ENCODE measurements at regions not wholly inside any gene's neighbourhood (a gene's known extent, or its start where the extent isn't known, plus 50 kb on each side); places are given as distances from the start of the nearest gene placed in this dataset.
"Not testable (repeated sequence)": the region's sequence is repeated elsewhere in the genome, so short reads cannot be mapped to it uniquely, and the experiment has no call there.

DNA sequence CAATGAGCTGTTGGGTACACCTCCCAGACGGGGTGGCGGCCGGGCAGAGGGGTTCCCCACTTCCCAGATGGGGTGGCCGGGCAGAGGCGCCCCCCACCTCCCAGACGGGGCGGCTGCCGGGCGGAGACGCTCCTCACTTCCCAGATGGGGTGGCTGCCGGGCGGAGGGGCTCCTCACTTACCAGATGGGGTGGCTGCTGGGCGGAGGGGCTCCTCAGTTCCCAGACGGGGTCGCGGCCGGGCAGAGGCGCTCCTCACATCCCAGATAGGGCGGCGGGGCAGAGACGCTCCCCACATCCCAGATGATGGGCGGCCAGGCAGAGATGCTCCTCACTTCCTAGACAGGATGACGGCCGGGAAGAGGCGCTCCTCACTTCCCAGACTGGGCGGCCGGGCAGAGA lies 185.1 kb downstream of the UTRN start:
- FAIRE-seq; DNase-seq (ENCODE audit: insufficient read length, low spot score): not testable (repeated sequence)

DNA sequence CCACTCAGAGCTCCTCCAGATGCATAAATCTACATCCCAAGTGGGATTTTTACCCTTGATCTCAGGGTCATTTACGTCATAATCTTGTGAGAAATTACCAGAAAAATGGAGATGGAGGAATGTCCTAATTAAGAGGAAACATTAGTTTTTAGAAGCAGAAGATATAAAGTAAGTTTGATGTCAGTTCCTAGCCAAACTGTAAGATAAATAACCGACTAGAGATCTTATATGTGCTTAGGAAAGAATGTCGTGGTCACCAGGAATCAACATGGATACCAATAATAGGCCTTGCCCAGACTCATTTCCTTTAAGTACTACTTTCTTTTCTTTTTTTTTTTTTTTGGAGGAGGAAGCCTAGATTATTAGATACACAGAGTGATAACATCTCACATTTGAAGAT lies 186.9 kb downstream of the UTRN start:
- no peak for FAIRE-seq

DNA sequence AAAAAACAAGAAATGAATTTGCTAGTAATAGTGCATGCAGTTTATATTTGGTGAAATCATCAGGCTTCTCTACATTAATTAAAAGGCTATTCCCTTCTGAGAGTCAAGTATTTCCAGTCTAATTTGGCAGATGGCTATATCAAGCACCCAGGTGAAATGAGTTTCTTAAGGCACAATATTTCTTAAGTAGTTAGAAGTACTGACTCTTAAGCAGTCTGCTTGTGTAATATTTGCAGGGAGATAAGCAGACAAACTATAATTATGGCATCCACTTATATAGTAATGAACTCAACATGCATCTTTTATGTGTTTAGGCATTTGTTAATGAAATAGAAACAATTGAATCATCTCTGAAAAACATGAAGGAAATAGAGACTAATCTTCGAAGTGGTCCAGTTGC lies 189.2 kb downstream of the UTRN start:
- DNase-seq (ENCODE audit: insufficient read length, low spot score), result no peak
- FAIRE-seq, result no peak

More for the DNA sequence above, 186.9 kb downstream of the UTRN start:
- no peak for DNase-seq (ENCODE audit: insufficient read length, low spot score)

DNA sequence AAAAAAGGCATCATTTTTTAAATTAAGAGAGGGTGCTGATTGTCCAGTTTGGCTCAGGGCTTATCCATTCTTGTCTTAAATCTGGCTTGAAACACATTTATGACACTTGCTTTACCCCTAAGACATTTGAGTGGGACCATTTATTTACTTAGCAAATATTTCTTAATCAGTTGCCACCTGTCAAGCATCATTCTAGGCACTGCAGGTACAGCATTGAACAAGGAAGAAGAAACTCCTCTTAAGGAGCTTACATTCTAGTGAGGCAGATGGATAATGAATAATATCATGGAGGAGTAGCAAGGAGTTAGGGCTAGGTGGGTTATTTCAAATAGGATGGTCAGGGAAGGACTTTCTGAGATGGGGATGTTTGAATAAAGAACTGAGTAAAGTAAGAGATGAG lies 189.8 kb downstream of the UTRN start:
- DNase-seq (ENCODE audit: insufficient read length, low spot score), result no peak

DNA sequence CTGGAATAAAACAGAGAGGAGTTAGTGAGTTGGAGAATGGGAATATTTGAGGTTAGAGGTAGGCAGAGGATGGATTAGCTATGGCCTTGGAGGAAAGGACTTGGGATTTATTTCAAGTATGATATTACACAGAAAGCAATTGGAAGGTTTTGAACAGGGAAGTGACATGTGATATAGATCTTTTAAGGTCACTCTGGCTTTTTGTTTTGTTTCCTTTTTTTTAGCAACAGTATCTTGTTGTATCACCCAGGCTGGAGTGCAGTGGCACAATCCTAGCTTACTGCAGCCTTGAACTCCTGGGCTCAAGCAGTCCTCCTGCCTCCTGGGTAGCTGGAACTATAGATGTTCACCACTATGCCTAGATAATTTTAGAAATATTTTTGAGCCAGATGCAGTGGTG lies 190.3 kb downstream of the UTRN start:
- no peak for FAIRE-seq
- no peak for DNase-seq (ENCODE audit: insufficient read length, low spot score)

More for the DNA sequence above, 189.8 kb downstream of the UTRN start:
- no peak for FAIRE-seq

- FAIRE-seq, result no peak
- no peak for DNase-seq (ENCODE audit: insufficient read length, low spot score)
Measured at GRCh38 chr6:144476286-144476685, 191.2 kb downstream of the UTRN start.

DNA sequence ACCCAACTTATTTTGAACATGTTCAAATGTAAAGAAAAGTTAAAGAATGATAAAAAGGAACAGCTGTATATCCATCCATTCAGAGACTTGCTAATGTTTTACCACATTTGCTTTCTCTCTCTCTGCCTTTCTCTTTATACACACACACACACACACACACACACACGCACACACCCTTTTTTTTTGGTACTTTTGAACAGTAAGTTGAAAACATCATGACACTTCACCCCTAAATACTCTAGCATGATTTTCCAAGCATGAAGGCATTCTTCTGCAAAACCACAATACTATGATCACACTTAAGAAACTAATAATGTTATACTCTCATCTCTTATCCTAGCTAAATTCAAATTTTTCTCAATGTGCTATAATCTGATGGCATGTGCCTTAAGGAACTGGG lies 192.3 kb downstream of the UTRN start:
- FAIRE-seq (no peak), DNase-seq (ENCODE audit: insufficient read length, low spot score) (no peak)

DNA sequence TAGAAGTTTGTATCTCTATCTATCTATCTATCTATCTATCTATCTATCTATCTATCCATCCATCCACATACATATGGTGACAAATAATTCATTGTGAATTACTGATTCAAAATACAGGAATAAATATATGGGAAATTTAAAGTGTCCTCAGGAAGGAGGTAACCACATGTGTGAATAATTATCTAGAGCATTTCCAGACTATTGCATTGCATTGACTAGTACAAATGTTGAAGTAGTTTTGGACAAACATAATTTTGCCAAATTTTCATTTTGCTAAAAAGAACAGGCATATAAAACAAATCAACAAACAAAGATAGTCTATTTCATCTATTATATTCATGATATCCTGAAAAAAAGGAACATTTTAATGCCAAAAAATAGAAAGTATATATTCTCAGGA lies 192.7 kb downstream of the UTRN start:
- DNase-seq (ENCODE audit: insufficient read length, low spot score) (no peak), FAIRE-seq (no peak)

DNA sequence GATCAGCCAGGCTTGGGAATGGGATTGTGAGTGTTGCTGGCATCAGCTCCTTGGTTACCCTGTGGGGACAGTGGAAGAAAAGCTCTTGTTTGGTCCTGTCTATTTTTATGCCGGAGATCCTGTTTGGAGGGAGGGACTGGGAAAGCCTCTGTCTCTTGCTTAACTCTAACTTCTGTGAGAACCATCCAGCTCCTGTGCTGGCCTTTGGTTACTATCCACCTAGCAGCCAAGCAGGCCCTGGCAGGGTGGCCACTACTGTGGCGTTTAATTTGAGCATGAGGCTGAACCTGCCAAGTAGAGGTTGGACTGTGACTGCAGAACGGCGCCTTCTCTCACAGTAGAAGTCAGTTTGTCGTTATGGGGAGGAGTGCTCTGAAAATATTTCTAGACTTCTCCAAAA lies 193.3 kb downstream of the UTRN start:
- no peak for FAIRE-seq
- DNase-seq (ENCODE audit: insufficient read length, low spot score), result no peak

DNA sequence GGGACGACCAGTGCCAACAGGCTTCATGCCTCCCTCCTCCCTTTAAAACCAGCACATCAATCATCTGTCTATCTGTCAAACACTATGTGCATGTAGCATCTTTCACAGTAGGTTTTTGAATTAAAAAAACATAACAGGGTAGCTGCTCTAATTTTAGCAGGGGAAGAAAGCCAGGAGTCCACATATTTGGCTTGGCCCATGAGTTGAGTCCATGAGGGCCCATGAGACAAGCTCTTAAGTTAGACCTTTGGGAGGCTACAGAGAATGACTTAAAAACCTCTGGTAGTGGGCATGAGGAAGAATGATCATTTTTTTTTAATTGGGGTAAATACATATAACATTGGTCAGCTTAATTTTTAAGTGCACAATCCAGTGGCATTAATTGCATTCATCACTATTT lies 194.9 kb downstream of the UTRN start:
- FAIRE-seq (no peak), DNase-seq (ENCODE audit: insufficient read length, low spot score) (no peak)

- FAIRE-seq (no peak), DNase-seq (ENCODE audit: insufficient read length, low spot score) (no peak)
Measured at GRCh38 chr6:144480473-144480872, 195.3 kb downstream of the UTRN start.

GRCh38 chr6:144481527-144481926 lies 196.4 kb downstream of the UTRN start:
- FAIRE-seq, result no peak
- no peak for DNase-seq (ENCODE audit: insufficient read length, low spot score)

- FAIRE-seq, result peak; percentile 72
- peak; percentile 68 for DNase-seq (ENCODE audit: insufficient read length, low spot score)
Measured at GRCh38 chr6:144482142-144482541, 197.0 kb downstream of the UTRN start.

DNA sequence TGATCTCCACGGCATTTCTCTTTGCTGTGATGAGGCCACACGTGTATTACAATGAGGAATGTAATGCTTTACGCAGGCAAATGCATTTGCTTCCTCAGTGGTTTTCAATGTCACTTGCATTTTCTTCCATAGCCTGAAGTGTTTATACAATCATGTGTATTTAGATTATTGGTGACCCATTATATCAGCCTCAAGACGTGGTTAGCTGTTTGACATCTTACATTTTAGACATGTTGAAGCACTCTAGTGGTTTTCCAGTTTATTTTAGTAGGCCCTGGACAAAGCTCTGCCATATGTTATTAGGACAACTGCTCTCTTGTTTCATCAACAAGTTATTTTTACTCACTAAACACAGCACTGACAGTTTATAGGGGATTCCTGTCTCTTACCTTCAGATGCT lies 200.4 kb downstream of the UTRN start:
- FAIRE-seq (no peak), DNase-seq (ENCODE audit: insufficient read length, low spot score) (no peak)

- no peak for FAIRE-seq
Measured at GRCh38 chr6:144488590-144488989, 203.5 kb downstream of the UTRN start.

DNA sequence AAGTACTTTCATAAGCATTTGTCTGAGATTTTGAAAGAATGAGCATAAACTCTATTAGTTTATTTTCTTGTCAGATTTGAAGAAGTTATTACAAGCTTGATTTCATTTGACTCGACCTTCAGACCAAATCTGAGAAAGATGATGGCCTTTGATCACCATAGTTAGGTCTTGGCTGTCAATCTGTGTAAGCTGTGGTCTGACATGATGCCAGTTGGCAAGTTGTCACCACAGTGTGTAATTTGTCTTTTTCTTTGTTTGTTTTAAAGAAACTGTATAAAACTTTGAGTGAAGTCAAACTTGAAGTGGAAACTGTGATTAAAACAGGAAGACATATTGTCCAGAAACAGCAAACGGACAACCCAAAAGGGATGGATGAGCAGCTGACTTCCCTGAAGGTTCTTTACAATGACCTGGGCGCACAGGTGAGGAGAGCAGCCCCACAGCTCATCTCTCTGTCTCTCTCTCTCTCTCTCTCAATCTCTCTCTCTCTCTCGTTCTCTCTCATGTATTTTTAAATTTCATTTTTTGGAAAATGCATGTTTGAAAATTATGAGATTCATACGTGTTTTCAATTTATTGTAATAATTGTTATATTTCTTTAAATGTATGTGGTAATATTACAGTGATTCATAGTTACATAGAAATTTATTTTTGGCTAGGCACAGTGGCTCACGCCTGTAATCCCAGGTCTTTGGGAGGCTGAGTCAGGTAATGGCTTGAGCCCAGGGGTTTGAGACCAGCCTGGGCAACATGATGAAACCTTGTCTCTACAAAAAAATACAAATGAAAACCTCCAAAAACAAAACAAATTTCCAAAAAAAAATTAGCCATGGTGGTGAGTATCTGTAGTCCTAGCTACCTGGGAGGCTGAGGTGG lies 208.1 kb downstream of the UTRN start:
- DNase-seq (ENCODE audit: insufficient read length, low spot score) (no peak), FAIRE-seq (no peak)

More at GRCh38 chr6:144488590-144488989, 203.5 kb downstream of the UTRN start:
- no peak for DNase-seq (ENCODE audit: insufficient read length, low spot score)

DNA sequence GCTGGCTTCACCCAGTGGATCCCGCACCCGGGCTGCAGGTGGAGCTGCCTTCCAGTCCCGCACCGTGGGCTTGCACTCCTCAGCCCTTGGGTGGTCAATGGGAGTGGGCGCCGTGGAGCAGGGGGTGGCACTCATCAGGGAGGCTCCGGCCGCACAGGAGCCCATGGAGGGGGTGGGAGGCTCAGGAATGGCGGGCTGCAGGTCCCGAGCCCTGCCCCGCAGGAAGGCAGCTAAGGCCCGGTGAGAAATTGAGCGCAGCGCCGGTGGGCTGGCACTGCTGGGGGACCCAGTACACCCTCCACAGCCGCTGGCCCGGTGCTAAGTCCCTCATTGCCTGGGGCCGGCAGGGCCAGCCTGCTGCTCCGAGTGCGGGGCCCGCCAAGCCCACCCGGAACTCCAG lies 209.9 kb downstream of the UTRN start:
- DNase-seq (ENCODE audit: insufficient read length, low spot score); FAIRE-seq: not testable (repeated sequence)

- DNase-seq (ENCODE audit: insufficient read length, low spot score), result no peak
- FAIRE-seq, result no peak
Measured at GRCh38 chr6:144497650-144498049, 212.5 kb downstream of the UTRN start.

GRCh38 chr6:144500892-144501291 lies 215.8 kb downstream of the UTRN start:
- FAIRE-seq (no peak), DNase-seq (ENCODE audit: insufficient read length, low spot score) (no peak)

DNA sequence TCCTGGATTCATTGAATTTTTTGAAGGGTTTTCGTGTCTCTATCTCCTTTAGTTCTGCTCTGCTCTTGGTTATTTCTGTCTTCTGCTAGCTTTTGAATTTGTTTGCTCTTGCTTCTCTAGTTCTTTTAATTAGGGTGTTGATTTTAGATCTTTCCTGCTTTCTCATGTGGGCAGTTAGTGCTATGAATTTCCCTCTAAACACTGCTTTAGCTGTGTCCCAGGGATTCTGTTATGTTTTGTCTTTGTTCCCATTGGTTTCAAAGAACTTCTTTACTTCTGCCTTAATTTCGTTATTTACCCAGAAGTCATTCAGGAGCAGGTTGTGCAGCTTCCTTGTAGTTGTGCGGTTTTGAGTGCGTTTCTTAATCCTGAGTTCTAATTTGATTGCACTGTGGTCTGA lies 220.1 kb downstream of the UTRN start:
- DNase-seq (ENCODE audit: insufficient read length, low spot score); FAIRE-seq: not testable (repeated sequence)

DNA sequence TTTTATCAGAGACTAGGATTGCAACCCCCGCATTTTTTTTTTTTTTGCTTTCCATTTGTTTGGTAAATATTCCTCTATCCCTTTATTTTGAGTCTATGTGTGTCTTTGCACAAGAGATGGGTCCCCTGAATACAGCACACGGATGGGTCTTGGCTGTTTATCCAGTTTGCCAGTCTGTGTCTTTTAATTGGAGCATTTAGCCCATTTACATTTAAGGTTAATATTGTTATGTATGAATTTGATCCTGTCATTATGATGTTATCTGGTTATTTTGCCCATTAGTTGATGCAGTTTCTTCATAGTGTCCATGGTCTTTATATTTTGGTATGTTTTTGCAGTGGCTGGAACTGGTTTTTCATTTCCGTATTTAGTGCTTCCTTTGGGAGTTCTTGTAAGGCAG lies 220.9 kb downstream of the UTRN start:
- FAIRE-seq; DNase-seq (ENCODE audit: insufficient read length, low spot score): not testable (repeated sequence)

DNA sequence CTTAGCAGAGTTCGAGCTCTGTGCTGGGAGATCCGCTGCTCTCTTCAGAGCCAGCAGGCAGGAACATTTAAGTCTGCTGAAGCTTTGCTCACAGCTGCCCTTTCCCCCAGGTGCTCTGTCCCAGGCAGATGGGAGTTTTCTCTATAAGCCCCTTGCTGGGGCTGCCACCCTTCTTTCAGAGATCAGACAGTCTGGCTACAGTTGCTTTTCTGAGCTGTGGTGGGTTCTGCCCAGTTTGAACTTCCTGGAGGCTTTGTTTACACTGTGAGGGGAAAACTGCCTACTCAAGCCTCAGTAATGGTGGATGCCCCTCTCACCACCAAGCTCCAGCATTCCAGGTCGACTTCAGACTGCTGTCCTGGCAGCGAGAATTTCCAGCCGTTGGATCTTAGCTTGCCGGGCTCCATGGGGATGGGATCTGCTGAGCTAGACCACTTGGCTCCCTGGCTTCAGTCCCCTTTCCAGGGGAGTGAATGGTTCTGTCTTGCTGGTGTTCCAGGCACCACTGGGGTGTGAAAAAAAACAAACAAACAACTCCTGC lies 222.7 kb downstream of the UTRN start:
- not testable (repeated sequence) for DNase-seq (ENCODE audit: insufficient read length, low spot score); FAIRE-seq

All from HTR-8/SVneo (cell line).